A549 (cell line): ENCODE measurements at regions not wholly inside any gene's neighbourhood (a gene's known extent, or its start where the extent isn't known, plus 50 kb on each side); places are given as distances from the start of the nearest gene placed in this dataset.

Experiments used
- ATAC-seq, 2 experiments: fragments of 200-7000 bp in 1 of 2; fragments of >200 bp in 1 of 2; cut with Nextera tagmentation in 1 of 2; cut with Tn5 transposase in 1 of 2; 3 replicates each; pipeline versions ENCODE4 v1.8.0 to v1.9.1; 2018 to 2020; ENCODE audit warnings: mild to moderate bottlenecking in 1 of 2, moderate library complexity in 1 of 2
- CTCF ChIA-PET: fragments of 300-600 bp; sonication (Branson Sonifier 250); formaldehyde crosslinking; extraction: SDS; loops from one replicate; lab custom pipeline; 2021; ENCODE audit warnings: antibody characterized with exemption, inconsistent platforms; lab: Yijun Ruan, JAX
- POLR2A ChIA-PET: fragments of 350-600 bp; formaldehyde crosslinking; extraction: SDS; loops from one replicate; lab custom pipeline; 2021; ENCODE audit warnings: antibody characterized with exemption, inconsistent platforms; lab: Yijun Ruan, JAX
- DNase-seq, 2 experiments: peaks; one replicate each; pipeline versions ENCODE4 v3.0.0 to v3.0.0-alpha.2; 2011 to 2016; ENCODE audit warnings: low read depth in 1 of 2, low spot score in 1 of 2
- FAIRE-seq: peaks from 2 replicates; lab custom pipeline; 2011; peaks lifted over from hg19 to GRCh38; lab: Jason Lieb, UNC
- H3K27ac ChIP-seq, 2 experiments: fragments of >200 bp; sonication (Bioruptor Twin); formaldehyde crosslinking; 3 replicates each; pipeline ENCODE4 v1.5.1; 2016 to 2017
- H3K4me1 ChIP-seq: fragments of >200 bp; sonication (Bioruptor Twin); formaldehyde crosslinking; 3 replicates; pipeline ENCODE4 v1.6.1; 2016
- H3K4me2 ChIP-seq: fragments of >200 bp; sonication (Bioruptor Twin); formaldehyde crosslinking; 3 replicates; pipeline ENCODE4 v1.6.1; 2016
- H3K4me3 ChIP-seq: fragments of >200 bp; sonication (Bioruptor Twin); formaldehyde crosslinking; 3 replicates; pipeline ENCODE4 v1.5.1; 2016
- H3K9me3 ChIP-seq: fragments of >200 bp; sonication (Bioruptor Twin); formaldehyde crosslinking; 3 replicates; pipeline ENCODE4 v1.6.1; 2016
- CBX2 ChIP-seq: fragments of 200-600 bp; sonication (generic); IDR thresholded peaks from 2 replicates; pipeline ENCODE4 v1.6.1; 2016; ENCODE audit warnings: low read depth, mild to moderate bottlenecking, borderline replicate concordance
- CBX8 ChIP-seq: fragments of 200-600 bp; sonication (generic); IDR thresholded peaks from 2 replicates; pipeline ENCODE4 v1.6.1; 2016
- EHF ChIP-seq: fragments of 250-450 bp; sonication (Bioruptor Pico); IDR thresholded peaks from 2 replicates; pipeline ENCODE4 v1.5.0; 2020; ENCODE audit warnings: mild to moderate bottlenecking
- ESRRA ChIP-seq: fragments of 150-350 bp; IDR thresholded peaks from 2 replicates; pipeline ENCODE4 v1.6.1; 2014; ENCODE audit warnings: mild to moderate bottlenecking, low read length, borderline replicate concordance
- FOSB ChIP-seq: fragments of 250-450 bp; sonication (Bioruptor Pico); IDR thresholded peaks from 2 replicates; pipeline ENCODE4 v1.5.0; 2020; ENCODE audit warnings: mild to moderate bottlenecking, moderate library complexity
- HEYL ChIP-seq: fragments of 250-450 bp; sonication (Bioruptor Pico); IDR thresholded peaks from 2 replicates; pipeline ENCODE4 v1.8.0; 2021; ENCODE audit warnings: mild to moderate bottlenecking, moderate library complexity
- KDM5A ChIP-seq: fragments of 200-600 bp; sonication (generic); IDR thresholded peaks from 2 replicates; pipeline ENCODE4 v1.6.1; 2016; ENCODE audit warnings: antibody characterized with exemption, mild to moderate bottlenecking
- MYC ChIP-seq: IDR thresholded peaks from 2 replicates; pipeline ENCODE4 v1.6.1; 2012; ENCODE audit warnings: mild to moderate bottlenecking, inconsistent platforms, low read length, improper control_type of control experiment, borderline replicate concordance
- NFE2L2 ChIP-seq: fragments of 150-350 bp; conservative IDR thresholded peaks from 2 replicates; pipeline ENCODE4 v1.6.1; 2014; ENCODE audit warnings: low read length
- NR3C1 ChIP-seq: fragments of >200 bp; sonication (Bioruptor Twin); formaldehyde crosslinking; IDR thresholded peaks from 3 replicates; pipeline ENCODE4 v1.6.1; 2017
- POLR2A ChIP-seq: IDR thresholded peaks from 2 replicates; pipeline ENCODE4 v1.6.1; 2012; ENCODE audit warnings: mild to moderate bottlenecking, low read length
- POLR2AphosphoS2 ChIP-seq: conservative IDR thresholded peaks from 2 replicates; pipeline ENCODE4 v1.6.1; 2012; ENCODE audit warnings: low read length, improper control_type of control experiment, inconsistent platforms
- RARB ChIP-seq: fragments of 250-450 bp; sonication (Bioruptor Pico); IDR thresholded peaks from 2 replicates; pipeline ENCODE4 v1.8.0; 2021; ENCODE audit warnings: mild to moderate bottlenecking, moderate library complexity
- RFX5 ChIP-seq: fragments of 450-650 bp; IDR thresholded peaks from 2 replicates; pipeline ENCODE4 v1.7.1; 2014; ENCODE audit warnings: antibody characterized with exemption, mild to moderate bottlenecking, moderate library complexity
- SMC3 ChIP-seq: fragments of >200 bp; sonication (Bioruptor Twin); formaldehyde crosslinking; IDR thresholded peaks from 3 replicates; pipeline ENCODE4 v1.6.1; 2018; ENCODE audit warnings: inconsistent platforms
- TFCP2L1 ChIP-seq: fragments of 250-450 bp; sonication (Bioruptor Pico); IDR thresholded peaks from 2 replicates; pipeline ENCODE4 v1.5.0; 2021; ENCODE audit warnings: mild to moderate bottlenecking
- ZNF302 ChIP-seq: fragments of 250-450 bp; sonication (Bioruptor Pico); IDR thresholded peaks from 2 replicates; pipeline ENCODE4 v1.9.0; 2021; ENCODE audit warnings: inconsistent platforms, mild to moderate bottlenecking, moderate library complexity
- TF ChIP-seq, protein P1 (sequence below): IDR thresholded peaks from 2 replicates; pipeline ENCODE4 v1.6.1; 2012; ENCODE audit warnings: low read depth, borderline replicate concordance
- TF ChIP-seq, protein P2 (sequence below): IDR thresholded peaks from 2 replicates; pipeline ENCODE4 v1.6.1; 2012
- TF ChIP-seq, protein P3 (sequence below): fragments of 250-450 bp; sonication (Bioruptor Pico); IDR thresholded peaks from 2 replicates; pipeline ENCODE4 v1.5.0; 2020; ENCODE audit warnings: low read depth, mild to moderate bottlenecking, moderate library complexity
- TF ChIP-seq, protein P4 (sequence below): fragments of 250-450 bp; sonication (Bioruptor Pico); IDR thresholded peaks from 2 replicates; pipeline ENCODE4 v1.5.0; 2021; ENCODE audit warnings: mild to moderate bottlenecking, moderate library complexity, borderline replicate concordance
- TF ChIP-seq, protein P5 (sequence below): fragments of 200-600 bp; sonication (generic); IDR thresholded peaks from 2 replicates; pipeline ENCODE4 v1.6.1; 2016; ENCODE audit warnings: antibody characterized with exemption, mild to moderate bottlenecking, moderate library complexity

DNA sequence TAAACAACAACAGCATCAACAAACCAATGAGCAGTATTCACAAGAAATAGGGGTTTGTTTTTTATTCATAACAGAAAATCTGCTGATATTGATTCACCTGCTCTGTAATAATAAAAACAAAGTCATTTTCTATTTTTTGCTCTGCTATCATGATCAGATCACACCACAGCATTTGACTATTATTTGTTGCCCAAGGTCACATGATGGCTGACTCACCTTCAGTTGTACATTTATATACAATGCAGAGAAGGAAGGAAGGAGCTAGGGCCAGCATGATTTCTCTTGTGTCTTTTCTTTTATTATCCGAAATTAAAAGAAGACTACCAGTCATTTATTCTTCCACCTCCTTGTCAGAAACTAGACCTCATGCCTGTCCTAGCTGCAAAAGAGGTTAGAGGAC lies 1427.7 kb upstream of the CELF4 start (continued):
- TF ChIP-seq HEYL (CRISPR knock-in tag) (no peak), RFX5 (no peak), EHF (CRISPR knock-in tag) (no peak), KDM5A (no peak), ESRRA (no peak), TFCP2L1 (CRISPR knock-in tag) (no peak), NR3C1 (no peak)
- TF ChIP-seq, protein P1, sequence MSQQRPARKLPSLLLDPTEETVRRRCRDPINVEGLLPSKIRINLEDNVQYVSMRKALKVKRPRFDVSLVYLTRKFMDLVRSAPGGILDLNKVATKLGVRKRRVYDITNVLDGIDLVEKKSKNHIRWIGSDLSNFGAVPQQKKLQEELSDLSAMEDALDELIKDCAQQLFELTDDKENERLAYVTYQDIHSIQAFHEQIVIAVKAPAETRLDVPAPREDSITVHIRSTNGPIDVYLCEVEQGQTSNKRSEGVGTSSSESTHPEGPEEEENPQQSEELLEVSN: no peak
- TF ChIP-seq, protein P2, sequence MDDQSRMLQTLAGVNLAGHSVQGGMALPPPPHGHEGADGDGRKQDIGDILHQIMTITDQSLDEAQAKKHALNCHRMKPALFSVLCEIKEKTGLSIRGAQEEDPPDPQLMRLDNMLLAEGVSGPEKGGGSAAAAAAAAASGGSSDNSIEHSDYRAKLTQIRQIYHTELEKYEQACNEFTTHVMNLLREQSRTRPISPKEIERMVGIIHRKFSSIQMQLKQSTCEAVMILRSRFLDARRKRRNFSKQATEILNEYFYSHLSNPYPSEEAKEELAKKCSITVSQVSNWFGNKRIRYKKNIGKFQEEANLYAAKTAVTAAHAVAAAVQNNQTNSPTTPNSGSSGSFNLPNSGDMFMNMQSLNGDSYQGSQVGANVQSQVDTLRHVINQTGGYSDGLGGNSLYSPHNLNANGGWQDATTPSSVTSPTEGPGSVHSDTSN: no peak

DNA sequence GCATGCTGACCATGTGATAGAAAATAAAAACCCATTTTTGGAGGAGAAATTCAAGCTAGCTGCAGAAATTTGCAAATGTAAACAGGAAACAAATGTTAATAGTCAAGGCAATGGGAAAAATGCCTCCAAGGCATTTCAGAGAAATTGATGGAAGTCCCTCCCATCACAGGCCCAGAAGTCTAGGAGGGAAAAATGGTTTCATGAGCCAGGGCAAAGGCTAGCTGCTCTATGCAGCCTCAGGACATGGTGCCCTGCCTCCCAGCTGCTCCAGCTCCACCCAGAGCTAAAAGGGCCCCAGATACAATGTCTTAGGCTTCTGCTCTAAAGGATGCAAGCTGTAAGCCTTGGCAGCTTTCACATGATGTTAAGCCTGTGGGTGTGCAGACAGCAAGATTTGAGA lies 1419.4 kb upstream of the CELF4 start:
- CTCF ChIA-PET: no interaction called here
- no peak for FAIRE-seq
- no peak for ATAC-seq
- H3K4me3 ChIP-seq: no peak overlapping the region
- TF ChIP-seq MYC (no peak), RARB (CRISPR knock-in tag) (no peak), FOSB (no peak), SMC3 (no peak), ZNF302 (CRISPR knock-in tag) (no peak), CBX2 (no peak), NFE2L2 (no peak), CBX8 (no peak), HEYL (CRISPR knock-in tag) (no peak), POLR2A (no peak), POLR2AphosphoS2 (no peak)
- TF ChIP-seq, protein P3, sequence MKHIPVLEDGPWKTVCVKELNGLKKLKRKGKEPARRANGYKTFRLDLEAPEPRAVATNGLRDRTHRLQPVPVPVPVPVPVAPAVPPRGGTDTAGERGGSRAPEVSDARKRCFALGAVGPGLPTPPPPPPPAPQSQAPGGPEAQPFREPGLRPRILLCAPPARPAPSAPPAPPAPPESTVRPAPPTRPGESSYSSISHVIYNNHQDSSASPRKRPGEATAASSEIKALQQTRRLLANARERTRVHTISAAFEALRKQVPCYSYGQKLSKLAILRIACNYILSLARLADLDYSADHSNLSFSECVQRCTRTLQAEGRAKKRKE (CRISPR knock-in tag): no peak
- TF ChIP-seq, protein P4, sequence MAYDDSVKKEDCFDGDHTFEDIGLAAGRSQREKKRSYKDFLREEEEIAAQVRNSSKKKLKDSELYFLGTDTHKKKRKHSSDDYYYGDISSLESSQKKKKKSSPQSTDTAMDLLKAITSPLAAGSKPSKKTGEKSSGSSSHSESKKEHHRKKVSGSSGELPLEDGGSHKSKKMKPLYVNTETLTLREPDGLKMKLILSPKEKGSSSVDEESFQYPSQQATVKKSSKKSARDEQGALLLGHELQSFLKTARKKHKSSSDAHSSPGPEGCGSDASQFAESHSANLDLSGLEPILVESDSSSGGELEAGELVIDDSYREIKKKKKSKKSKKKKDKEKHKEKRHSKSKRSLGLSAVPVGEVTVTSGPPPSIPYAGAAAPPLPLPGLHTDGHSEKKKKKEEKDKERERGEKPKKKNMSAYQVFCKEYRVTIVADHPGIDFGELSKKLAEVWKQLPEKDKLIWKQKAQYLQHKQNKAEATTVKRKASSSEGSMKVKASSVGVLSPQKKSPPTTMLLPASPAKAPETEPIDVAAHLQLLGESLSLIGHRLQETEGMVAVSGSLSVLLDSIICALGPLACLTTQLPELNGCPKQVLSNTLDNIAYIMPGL: no peak
- TF ChIP-seq, protein P5, sequence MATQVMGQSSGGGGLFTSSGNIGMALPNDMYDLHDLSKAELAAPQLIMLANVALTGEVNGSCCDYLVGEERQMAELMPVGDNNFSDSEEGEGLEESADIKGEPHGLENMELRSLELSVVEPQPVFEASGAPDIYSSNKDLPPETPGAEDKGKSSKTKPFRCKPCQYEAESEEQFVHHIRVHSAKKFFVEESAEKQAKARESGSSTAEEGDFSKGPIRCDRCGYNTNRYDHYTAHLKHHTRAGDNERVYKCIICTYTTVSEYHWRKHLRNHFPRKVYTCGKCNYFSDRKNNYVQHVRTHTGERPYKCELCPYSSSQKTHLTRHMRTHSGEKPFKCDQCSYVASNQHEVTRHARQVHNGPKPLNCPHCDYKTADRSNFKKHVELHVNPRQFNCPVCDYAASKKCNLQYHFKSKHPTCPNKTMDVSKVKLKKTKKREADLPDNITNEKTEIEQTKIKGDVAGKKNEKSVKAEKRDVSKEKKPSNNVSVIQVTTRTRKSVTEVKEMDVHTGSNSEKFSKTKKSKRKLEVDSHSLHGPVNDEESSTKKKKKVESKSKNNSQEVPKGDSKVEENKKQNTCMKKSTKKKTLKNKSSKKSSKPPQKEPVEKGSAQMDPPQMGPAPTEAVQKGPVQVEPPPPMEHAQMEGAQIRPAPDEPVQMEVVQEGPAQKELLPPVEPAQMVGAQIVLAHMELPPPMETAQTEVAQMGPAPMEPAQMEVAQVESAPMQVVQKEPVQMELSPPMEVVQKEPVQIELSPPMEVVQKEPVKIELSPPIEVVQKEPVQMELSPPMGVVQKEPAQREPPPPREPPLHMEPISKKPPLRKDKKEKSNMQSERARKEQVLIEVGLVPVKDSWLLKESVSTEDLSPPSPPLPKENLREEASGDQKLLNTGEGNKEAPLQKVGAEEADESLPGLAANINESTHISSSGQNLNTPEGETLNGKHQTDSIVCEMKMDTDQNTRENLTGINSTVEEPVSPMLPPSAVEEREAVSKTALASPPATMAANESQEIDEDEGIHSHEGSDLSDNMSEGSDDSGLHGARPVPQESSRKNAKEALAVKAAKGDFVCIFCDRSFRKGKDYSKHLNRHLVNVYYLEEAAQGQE: no peak
- TF ChIP-seq, all 56 proteins: peak for 0
- DNase-seq: no peak
- POLR2A ChIA-PET: no interaction called here
- Histone ChIP-seq H3K4me1 (no peaks in the 10 kb centered on the region), H3K4me2 (no peak overlapping the region), H3K9me3 (no peaks in the 10 kb centered on the region), H3K27ac (no peak overlapping the region)
